ENCODE measurements at regions not wholly inside any gene's neighbourhood (a gene's known extent, or its start where the extent isn't known, plus 50 kb on each side); places are given as distances from the start of the nearest gene placed in this dataset.

DNA sequence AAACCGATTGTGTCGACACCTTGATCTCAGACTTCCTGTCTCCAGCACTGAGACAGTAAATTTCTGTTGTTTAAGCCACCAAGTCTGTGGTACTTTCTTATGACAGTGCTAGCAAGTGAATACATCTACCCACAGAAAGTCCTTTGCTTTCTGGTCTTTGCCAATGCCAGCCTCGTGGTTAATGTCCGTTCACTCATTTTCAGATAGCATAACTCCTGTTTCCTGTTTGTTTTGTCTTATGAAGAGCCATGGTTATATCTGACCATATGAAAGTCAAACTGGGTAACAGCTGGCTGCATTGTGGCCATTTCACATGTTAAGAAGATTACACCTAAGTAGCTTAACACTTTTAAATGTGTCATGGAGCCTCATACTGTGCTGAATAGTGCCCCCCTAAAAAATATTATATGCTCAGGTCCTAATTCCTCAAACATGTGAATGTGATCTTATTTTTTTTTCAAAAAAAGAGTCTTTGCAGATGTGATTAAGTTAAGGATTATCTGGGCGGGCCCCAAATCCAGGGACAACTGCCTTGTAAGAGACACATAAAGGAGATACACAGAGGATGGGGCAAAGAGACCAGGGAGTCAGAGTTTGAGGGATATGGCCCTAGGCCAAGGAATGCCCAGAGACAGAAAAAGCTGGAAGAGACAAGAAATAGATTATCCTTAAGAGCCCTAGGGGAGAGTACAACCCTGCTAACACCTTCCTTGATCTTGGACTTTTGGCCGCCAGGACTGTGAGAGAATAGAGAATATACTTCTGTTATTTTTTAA is 118.0 kb downstream of the KCNE4 start:
- H3K4me3 ChIP-seq = no peak overlapping the region
- TF ChIP-seq NR3C1 (IDR thresholded peaks at IDR 0.05) (no peak), EP300 (IDR thresholded peaks at IDR 0.05) (no peak), POLR2A (IDR thresholded peaks at IDR 0.05; ENCODE audit: low read length) (no peak), TFCP2L1 (CRISPR knock-in tag; IDR thresholded peaks at IDR 0.05) (no peak), BHLHE40 (IDR thresholded peaks at IDR 0.05; ENCODE audit: low read depth, low read length) (no peak), TP53 (CRISPR knock-in tag; IDR thresholded peaks at IDR 0.05) (no peak), RAD21 (conservative IDR thresholded peaks at IDR 0.05 in 1 of 2, IDR thresholded peaks at IDR 0.05 in 1 of 2) (no peak), SMC3 (IDR thresholded peaks at IDR 0.05) (no peak)
- TF ChIP-seq, protein P1, sequence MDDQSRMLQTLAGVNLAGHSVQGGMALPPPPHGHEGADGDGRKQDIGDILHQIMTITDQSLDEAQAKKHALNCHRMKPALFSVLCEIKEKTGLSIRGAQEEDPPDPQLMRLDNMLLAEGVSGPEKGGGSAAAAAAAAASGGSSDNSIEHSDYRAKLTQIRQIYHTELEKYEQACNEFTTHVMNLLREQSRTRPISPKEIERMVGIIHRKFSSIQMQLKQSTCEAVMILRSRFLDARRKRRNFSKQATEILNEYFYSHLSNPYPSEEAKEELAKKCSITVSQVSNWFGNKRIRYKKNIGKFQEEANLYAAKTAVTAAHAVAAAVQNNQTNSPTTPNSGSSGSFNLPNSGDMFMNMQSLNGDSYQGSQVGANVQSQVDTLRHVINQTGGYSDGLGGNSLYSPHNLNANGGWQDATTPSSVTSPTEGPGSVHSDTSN (IDR thresholded peaks at IDR 0.05) = no peak
- TF ChIP-seq, protein P2, sequence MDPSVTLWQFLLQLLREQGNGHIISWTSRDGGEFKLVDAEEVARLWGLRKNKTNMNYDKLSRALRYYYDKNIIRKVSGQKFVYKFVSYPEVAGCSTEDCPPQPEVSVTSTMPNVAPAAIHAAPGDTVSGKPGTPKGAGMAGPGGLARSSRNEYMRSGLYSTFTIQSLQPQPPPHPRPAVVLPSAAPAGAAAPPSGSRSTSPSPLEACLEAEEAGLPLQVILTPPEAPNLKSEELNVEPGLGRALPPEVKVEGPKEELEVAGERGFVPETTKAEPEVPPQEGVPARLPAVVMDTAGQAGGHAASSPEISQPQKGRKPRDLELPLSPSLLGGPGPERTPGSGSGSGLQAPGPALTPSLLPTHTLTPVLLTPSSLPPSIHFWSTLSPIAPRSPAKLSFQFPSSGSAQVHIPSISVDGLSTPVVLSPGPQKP (IDR thresholded peaks at IDR 0.05; ENCODE audit: low read depth, low read length) = no peak
- DNase-seq (ENCODE audit: low read depth in 1 of 2, low spot score in 1 of 2) = no peak
- ChIA-PET POLR2A (no interaction called here), CTCF (no interaction called here)
- FAIRE-seq = no peak
- H3K27ac ChIP-seq = no peak overlapping the region
- H3K4me2 ChIP-seq = no peak overlapping the region
- no peaks in the 10 kb centered on the region for H3K9me3 ChIP-seq
- WGBS (ENCODE audit: missing lambda C conversion rate) = 34% methylated on average over 6 of the region's 6 CpGs
- no peaks in the 10 kb centered on the region for H3K4me1 ChIP-seq
- no peak for ATAC-seq

DNA sequence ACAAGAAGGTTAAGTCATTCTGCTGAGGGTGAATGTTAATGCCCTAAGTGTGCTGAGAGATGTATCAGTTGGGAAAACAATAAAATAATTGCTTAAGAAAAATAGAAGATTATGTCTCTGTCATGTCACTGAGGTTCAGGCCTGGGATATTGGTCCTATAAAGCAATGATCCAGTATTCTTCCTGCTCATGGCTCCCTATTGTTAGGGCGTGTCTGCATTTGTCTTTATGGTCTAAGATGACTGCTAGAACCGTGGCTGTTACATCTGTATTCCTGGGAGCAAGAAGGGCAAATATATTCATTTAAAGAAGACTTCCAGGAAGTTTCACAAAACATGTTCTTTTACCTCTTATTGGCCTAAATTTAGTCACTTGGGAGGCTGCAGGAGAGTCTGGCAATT is 125.0 kb downstream of the KCNE4 start:
- Histone ChIP-seq H3K9me3 (no peaks in the 10 kb centered on the region), H3K27ac (no peak overlapping the region), H3K4me3 (no peak overlapping the region), H3K4me2 (no peak overlapping the region), H3K4me1 (no peaks in the 10 kb centered on the region)
- FAIRE-seq (no peak), DNase-seq (ENCODE audit: low read depth in 1 of 2, low spot score in 1 of 2) (no peak), ATAC-seq (no peak)
- ChIA-PET POLR2A (no interaction called here), CTCF (interaction anchor here (0.7 to 1.0 kb wide), 2 partner anchors 206 to 794 kb away, joined by 3 read pairs; no protein-coding TSS in a partner anchor)
- WGBS (ENCODE audit: missing lambda C conversion rate) = 22% methylated on average over 2 of the region's 2 CpGs
- TF ChIP-seq EHMT2 (IDR thresholded peaks at IDR 0.05; ENCODE audit: low read depth) (no peak), ZNF302 (CRISPR knock-in tag; IDR thresholded peaks at IDR 0.05) (no peak), KDM1A (IDR thresholded peaks at IDR 0.05; ENCODE audit: low read depth) (no peak), NPAS2 (CRISPR knock-in tag; IDR thresholded peaks at IDR 0.05; ENCODE audit: borderline replicate concordance) (no peak), RCOR1 (IDR thresholded peaks at IDR 0.05; ENCODE audit: low read depth, low read length) (no peak), RNF2 (IDR thresholded peaks at IDR 0.05; ENCODE audit: borderline replicate concordance, low read depth) (no peak), CHD4 (IDR thresholded peaks at IDR 0.05; ENCODE audit: borderline replicate concordance) (no peak), JUN (IDR thresholded peaks at IDR 0.05) (no peak), CBX2 (IDR thresholded peaks at IDR 0.05; ENCODE audit: borderline replicate concordance, low read depth) (no peak), HDAC2 (IDR thresholded peaks at IDR 0.05) (no peak)
- TF ChIP-seq, protein P3, sequence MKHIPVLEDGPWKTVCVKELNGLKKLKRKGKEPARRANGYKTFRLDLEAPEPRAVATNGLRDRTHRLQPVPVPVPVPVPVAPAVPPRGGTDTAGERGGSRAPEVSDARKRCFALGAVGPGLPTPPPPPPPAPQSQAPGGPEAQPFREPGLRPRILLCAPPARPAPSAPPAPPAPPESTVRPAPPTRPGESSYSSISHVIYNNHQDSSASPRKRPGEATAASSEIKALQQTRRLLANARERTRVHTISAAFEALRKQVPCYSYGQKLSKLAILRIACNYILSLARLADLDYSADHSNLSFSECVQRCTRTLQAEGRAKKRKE (CRISPR knock-in tag; IDR thresholded peaks at IDR 0.05; ENCODE audit: low read depth) = no peak

DNA sequence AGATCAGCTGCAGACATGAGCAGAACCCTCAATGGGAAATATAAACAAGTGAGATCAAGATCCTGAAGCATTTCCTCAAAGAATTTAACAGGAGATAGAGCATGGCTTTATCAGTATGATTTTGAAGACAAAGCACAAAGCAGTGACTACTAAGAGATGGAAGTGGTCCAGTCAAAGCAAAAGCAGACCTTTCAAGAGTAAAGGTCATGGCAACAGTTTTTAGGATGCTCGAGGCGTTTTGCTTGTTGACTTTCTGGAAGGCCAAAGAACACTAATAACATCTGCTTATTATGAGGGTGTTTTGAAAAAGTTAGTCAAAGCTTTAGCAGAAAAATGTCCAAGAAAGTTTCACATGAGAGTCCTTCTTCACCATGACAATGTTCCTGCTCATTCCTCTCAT is 128.5 kb downstream of the KCNE4 start:
- no peak for DNase-seq (ENCODE audit: low read depth in 1 of 2, low spot score in 1 of 2)
- WGBS (ENCODE audit: missing lambda C conversion rate) = 13% methylated on average over 2 of the region's 2 CpGs
- no peak for FAIRE-seq
- POLR2A ChIA-PET = no interaction called here
- Histone ChIP-seq H3K9me3 (no peaks in the 10 kb centered on the region), H3K4me1 (no peaks in the 10 kb centered on the region), H3K27ac (no peak overlapping the region), H3K4me2 (no peak overlapping the region), H3K4me3 (no peak overlapping the region)
- ATAC-seq = no peak
- CTCF ChIA-PET = no interaction called here
- TF ChIP-seq HOXA7 (CRISPR knock-in tag; IDR thresholded peaks at IDR 0.05) = no peak
- no peak for TF ChIP-seq RFX5 (IDR thresholded peaks at IDR 0.05)
- TF ChIP-seq, protein P3 (CRISPR knock-in tag; IDR thresholded peaks at IDR 0.05; ENCODE audit: low read depth) = no peak
- TF ChIP-seq TFCP2L1 (CRISPR knock-in tag; IDR thresholded peaks at IDR 0.05) = no peak
- TF ChIP-seq RNF2 (IDR thresholded peaks at IDR 0.05; ENCODE audit: borderline replicate concordance, low read depth) = no peak
- no peak for TF ChIP-seq TP53 (CRISPR knock-in tag; IDR thresholded peaks at IDR 0.05)
- TF ChIP-seq, protein P4, sequence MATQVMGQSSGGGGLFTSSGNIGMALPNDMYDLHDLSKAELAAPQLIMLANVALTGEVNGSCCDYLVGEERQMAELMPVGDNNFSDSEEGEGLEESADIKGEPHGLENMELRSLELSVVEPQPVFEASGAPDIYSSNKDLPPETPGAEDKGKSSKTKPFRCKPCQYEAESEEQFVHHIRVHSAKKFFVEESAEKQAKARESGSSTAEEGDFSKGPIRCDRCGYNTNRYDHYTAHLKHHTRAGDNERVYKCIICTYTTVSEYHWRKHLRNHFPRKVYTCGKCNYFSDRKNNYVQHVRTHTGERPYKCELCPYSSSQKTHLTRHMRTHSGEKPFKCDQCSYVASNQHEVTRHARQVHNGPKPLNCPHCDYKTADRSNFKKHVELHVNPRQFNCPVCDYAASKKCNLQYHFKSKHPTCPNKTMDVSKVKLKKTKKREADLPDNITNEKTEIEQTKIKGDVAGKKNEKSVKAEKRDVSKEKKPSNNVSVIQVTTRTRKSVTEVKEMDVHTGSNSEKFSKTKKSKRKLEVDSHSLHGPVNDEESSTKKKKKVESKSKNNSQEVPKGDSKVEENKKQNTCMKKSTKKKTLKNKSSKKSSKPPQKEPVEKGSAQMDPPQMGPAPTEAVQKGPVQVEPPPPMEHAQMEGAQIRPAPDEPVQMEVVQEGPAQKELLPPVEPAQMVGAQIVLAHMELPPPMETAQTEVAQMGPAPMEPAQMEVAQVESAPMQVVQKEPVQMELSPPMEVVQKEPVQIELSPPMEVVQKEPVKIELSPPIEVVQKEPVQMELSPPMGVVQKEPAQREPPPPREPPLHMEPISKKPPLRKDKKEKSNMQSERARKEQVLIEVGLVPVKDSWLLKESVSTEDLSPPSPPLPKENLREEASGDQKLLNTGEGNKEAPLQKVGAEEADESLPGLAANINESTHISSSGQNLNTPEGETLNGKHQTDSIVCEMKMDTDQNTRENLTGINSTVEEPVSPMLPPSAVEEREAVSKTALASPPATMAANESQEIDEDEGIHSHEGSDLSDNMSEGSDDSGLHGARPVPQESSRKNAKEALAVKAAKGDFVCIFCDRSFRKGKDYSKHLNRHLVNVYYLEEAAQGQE (IDR thresholded peaks at IDR 0.05) = no peak
- no peak for TF ChIP-seq CEBPB (IDR thresholded peaks at IDR 0.05)
- TF ChIP-seq, protein P5, sequence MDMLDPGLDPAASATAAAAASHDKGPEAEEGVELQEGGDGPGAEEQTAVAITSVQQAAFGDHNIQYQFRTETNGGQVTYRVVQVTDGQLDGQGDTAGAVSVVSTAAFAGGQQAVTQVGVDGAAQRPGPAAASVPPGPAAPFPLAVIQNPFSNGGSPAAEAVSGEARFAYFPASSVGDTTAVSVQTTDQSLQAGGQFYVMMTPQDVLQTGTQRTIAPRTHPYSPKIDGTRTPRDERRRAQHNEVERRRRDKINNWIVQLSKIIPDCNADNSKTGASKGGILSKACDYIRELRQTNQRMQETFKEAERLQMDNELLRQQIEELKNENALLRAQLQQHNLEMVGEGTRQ (IDR thresholded peaks at IDR 0.05) = no peak
- no peak for TF ChIP-seq POLR2A (IDR thresholded peaks at IDR 0.05; ENCODE audit: low read length)
- no peak for TF ChIP-seq HDAC2 (IDR thresholded peaks at IDR 0.05)

All from A549 (cell line).